BLaER1 (cell line): ENCODE measurements at regions not wholly inside any gene's neighbourhood (a gene's known extent, or its start where the extent isn't known, plus 50 kb on each side); places are given as distances from the start of the nearest gene placed in this dataset.

ENCODE experiments used
- H3K27ac ChIP-seq: shearing (Covaris generic); formaldehyde crosslinking; 2 replicates; pipeline ENCODE4 v1.8.1; 2022
- H3K27me3 ChIP-seq: shearing (Covaris generic); formaldehyde crosslinking; 2 replicates; pipeline ENCODE4 v1.8.1; 2022
- H3K36me3 ChIP-seq: shearing (Covaris generic); formaldehyde crosslinking; 2 replicates; pipeline ENCODE4 v1.8.1; 2022
- H3K4me1 ChIP-seq: shearing (Covaris generic); formaldehyde crosslinking; 2 replicates; pipeline ENCODE4 v1.8.1; 2022
- H3K4me2 ChIP-seq: shearing (Covaris generic); formaldehyde crosslinking; 2 replicates; pipeline ENCODE4 v1.8.1; 2022
- H3K4me3 ChIP-seq: shearing (Covaris generic); formaldehyde crosslinking; 2 replicates; pipeline ENCODE4 v1.8.1; 2022
- H3K9ac ChIP-seq: shearing (Covaris generic); formaldehyde crosslinking; 2 replicates; pipeline ENCODE4 v1.8.1; 2022
- H3K9me3 ChIP-seq: shearing (Covaris generic); formaldehyde crosslinking; 2 replicates; pipeline ENCODE4 v1.8.1; 2022
- H4K20me1 ChIP-seq: shearing (Covaris generic); formaldehyde crosslinking; 2 replicates; pipeline ENCODE4 v1.8.1; 2022
- Cebpa-rat ChIP-seq: shearing (Covaris generic); IDR thresholded peaks from 2 replicates; pipeline ENCODE4 v1.8.1; 2022

- H3K4me3 ChIP-seq, result no peak overlapping the region
- H3K4me2 ChIP-seq, result no peak overlapping the region
- H3K9ac ChIP-seq, result no peak overlapping the region
- H4K20me1 ChIP-seq, result no peaks in the 10 kb centered on the region
- no peaks in the 10 kb centered on the region for H3K27me3 ChIP-seq
- H3K9me3 ChIP-seq, result peaks cover 11% of the 10 kb centered on the region
- no peak for TF ChIP-seq Cebpa-rat
- no peak overlapping the region for H3K27ac ChIP-seq
- H3K36me3 ChIP-seq, result no peaks in the 10 kb centered on the region
- H3K4me1 ChIP-seq, result no peaks in the 10 kb centered on the region
Observed at GRCh38 chr4:123339507-123340380, 56.9 kb upstream of the SPRY1 start.

GRCh38 chr4:123340381-123340701 lies 56.3 kb upstream of the SPRY1 start:
- Histone ChIP-seq H3K9ac (no peak overlapping the region), H3K4me2 (no peak overlapping the region), H3K4me3 (no peak overlapping the region), H3K9me3 (peaks cover 11% of the 10 kb centered on the region; the same call in 1 of the 2 replicates), H3K27ac (no peak overlapping the region), H4K20me1 (no peaks in the 10 kb centered on the region), H3K36me3 (no peaks in the 10 kb centered on the region), H3K4me1 (0 out of 2 replicates have a peak, but pooled peaks cover 2% of the 10 kb centered on the region), H3K27me3 (no peaks in the 10 kb centered on the region)
- TF ChIP-seq Cebpa-rat, result no peak

- no peak overlapping the region for H3K4me2 ChIP-seq
- no peaks in the 10 kb centered on the region for H3K27me3 ChIP-seq
- H3K9ac ChIP-seq, result no peak overlapping the region
- peaks cover 23% of the 10 kb centered on the region for H3K4me1 ChIP-seq
- TF ChIP-seq Cebpa-rat, result no peak
- no peak overlapping the region for H3K27ac ChIP-seq
- H3K4me3 ChIP-seq, result no peak overlapping the region
- H4K20me1 ChIP-seq, result no peaks in the 10 kb centered on the region
- no peaks in the 10 kb centered on the region for H3K36me3 ChIP-seq
- no peaks in the 10 kb centered on the region for H3K9me3 ChIP-seq
Observed at GRCh38 chr4:123342498-123342897, 54.1 kb upstream of the SPRY1 start.

GRCh38 chr4:123343400-123344041 lies 53.1 kb upstream of the SPRY1 start:
- Histone ChIP-seq H3K9ac (no peak overlapping the region), H3K9me3 (no peaks in the 10 kb centered on the region), H3K27ac (no peak overlapping the region), H3K4me1 (peaks cover 23% of the 10 kb centered on the region), H3K4me2 (no peak overlapping the region), H3K27me3 (no peaks in the 10 kb centered on the region), H3K36me3 (no peaks in the 10 kb centered on the region), H4K20me1 (no peaks in the 10 kb centered on the region), H3K4me3 (no peak overlapping the region)
- TF ChIP-seq Cebpa-rat, result no peak

- peak overlapping the region; percentile 39 for H3K4me2 ChIP-seq
- H3K27ac ChIP-seq, result no peak overlapping the region
Observed at GRCh38 chr4:123345137-123345934, 51.3 kb upstream of the SPRY1 start.

GRCh38 chr4:123345935-123346300 lies 50.7 kb upstream of the SPRY1 start:
- H3K9me3 ChIP-seq, result no peaks in the 10 kb centered on the region
- no peaks in the 10 kb centered on the region for H4K20me1 ChIP-seq
- H3K4me2 ChIP-seq, result peak overlapping the region; percentile 39
- no peak overlapping the region for H3K9ac ChIP-seq
- H3K4me1 ChIP-seq, result peaks cover 34% of the 10 kb centered on the region
- no peak for TF ChIP-seq Cebpa-rat
- no peaks in the 10 kb centered on the region for H3K36me3 ChIP-seq
- H3K27me3 ChIP-seq, result no peaks in the 10 kb centered on the region
- no peak overlapping the region for H3K4me3 ChIP-seq
- H3K27ac ChIP-seq, result no peak overlapping the region

More at GRCh38 chr4:123345137-123345934, 51.3 kb upstream of the SPRY1 start:
- no peaks in the 10 kb centered on the region for H3K9me3 ChIP-seq
- no peaks in the 10 kb centered on the region for H3K36me3 ChIP-seq
- no peak for TF ChIP-seq Cebpa-rat
- H3K27me3 ChIP-seq, result no peaks in the 10 kb centered on the region
- peaks cover 34% of the 10 kb centered on the region for H3K4me1 ChIP-seq
- H3K9ac ChIP-seq, result no peak overlapping the region
- no peaks in the 10 kb centered on the region for H4K20me1 ChIP-seq
- H3K4me3 ChIP-seq, result no peak overlapping the region

GRCh38 chr4:123346330-123346940 lies 50.2 kb upstream of the SPRY1 start:
- Histone ChIP-seq H4K20me1 (no peaks in the 10 kb centered on the region), H3K4me1 (peaks cover 34% of the 10 kb centered on the region)

More at GRCh38 chr4:123346330-123346940, 50.2 kb upstream of the SPRY1 start:
- Histone ChIP-seq H3K27me3 (no peaks in the 10 kb centered on the region), H3K27ac (no peak overlapping the region), H3K36me3 (no peaks in the 10 kb centered on the region), H3K4me2 (peak overlapping the region; percentile 39), H3K9me3 (no peaks in the 10 kb centered on the region), H3K9ac (no peak overlapping the region), H3K4me3 (no peak overlapping the region)
- TF ChIP-seq Cebpa-rat, result no peak
